ENCODE measurements at regions not wholly inside any gene's neighbourhood (a gene's known extent, or its start where the extent isn't known, plus 50 kb on each side); places are given as distances from the start of the nearest gene placed in this dataset.
"Not testable (repeated sequence)": the region's sequence is repeated elsewhere in the genome, so short reads cannot be mapped to it uniquely, and the experiment has no call there.

DNA sequence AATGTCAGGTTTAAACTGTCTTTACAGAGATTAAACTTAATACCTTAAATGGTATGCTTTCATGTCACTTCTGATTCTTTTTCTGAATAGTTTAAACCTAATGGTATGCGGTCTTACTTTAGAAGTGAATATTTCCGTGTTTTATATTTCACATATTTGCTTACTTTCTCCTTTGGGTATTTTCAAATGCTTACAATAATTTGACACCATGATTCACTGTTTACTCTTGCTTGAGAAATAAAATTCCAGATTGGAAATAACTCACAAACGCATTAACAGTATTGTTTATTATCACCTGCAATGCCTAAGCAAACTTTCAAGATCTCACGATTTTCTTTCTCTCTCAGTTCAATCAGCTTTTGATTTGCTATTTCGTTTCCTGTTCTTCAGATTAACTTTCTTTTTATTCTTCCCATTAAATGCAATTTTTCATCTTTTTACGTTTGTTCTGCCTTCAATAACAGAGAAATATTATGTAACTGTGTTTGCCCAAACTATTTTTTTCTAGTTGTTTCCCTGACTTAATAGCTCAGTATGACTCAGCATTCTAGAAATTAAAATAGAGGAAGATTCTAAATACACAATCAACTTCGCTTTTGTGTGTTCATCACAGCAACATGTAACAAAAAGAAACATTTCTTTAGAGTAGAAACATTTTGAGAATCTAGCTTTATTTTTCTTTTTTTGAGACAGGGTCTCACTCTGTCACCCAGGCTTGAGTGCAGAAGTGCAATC, 955.5 kb upstream of the PRKX start:
- DNase-seq: no peak

DNA sequence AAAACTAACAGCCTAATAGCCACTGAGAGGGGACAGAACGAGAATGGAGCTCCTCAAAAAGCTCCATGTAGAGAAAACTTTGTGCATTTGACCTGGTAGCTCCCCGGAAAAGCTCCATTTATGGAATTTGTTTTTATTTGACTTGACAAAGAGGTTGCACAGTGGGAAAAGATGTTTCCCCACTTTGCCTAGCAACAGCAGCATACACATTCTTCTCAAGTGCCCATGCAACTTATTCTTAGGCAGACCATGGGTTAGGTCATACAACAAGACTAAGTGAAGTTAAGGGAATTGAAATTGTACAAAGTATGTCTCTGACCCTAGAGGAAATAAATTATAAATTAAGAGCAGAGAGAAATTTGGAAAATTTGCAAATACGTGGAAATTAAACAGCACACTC, 949.6 kb upstream of the PRKX start:
- no peak for DNase-seq

GRCh38 chrX:4661771-4662170, 948.3 kb upstream of the PRKX start:
- DNase-seq: no peak

- DNase-seq: no peak
Measured at GRCh38 chrX:4656419-4656818, 943.0 kb upstream of the PRKX start.

GRCh38 chrX:4655743-4656142, 942.3 kb upstream of the PRKX start:
- no peak for DNase-seq

DNA sequence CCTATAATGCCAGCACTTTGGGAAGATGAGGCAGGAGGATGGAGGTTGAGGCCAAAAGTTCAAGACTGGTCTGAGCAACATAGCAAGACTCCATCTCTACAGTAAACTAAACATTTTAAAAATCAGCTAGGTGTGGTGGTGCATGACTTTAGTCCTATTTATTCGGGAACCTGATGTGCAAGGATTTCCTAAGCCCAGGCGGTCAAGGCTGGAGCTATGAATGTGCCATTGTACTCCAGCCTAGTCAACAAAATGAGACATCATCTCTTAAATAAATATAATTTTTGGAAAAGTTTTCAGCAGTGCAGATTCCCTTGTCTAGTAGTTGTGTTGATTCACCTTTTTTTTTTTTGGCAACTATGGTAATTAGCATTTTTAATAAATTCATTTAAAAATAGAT, 928.7 kb upstream of the PRKX start:
- no peak for DNase-seq

- no peak for DNase-seq
Measured at GRCh38 chrX:4638036-4638435, 924.6 kb upstream of the PRKX start.

DNA sequence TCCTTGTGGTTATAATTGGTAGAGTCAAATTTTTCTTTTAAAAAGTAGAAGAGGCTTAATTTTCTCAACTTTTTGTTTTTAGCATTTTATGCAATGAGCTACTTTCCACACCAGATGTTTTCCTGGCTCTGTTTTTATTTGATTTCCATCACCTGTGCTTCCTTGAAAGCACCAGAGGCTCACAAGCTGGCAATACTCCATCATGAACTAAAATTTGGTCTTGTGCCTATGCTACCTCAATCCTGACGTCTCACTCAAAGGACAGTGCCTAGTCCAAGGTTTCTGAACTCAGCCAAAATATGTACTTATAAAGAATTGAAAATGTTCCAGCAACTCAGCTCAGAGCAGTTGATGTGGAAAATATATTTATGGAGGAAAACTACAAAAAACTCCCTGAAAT, 914.0 kb upstream of the PRKX start:
- DNase-seq: no peak

DNA sequence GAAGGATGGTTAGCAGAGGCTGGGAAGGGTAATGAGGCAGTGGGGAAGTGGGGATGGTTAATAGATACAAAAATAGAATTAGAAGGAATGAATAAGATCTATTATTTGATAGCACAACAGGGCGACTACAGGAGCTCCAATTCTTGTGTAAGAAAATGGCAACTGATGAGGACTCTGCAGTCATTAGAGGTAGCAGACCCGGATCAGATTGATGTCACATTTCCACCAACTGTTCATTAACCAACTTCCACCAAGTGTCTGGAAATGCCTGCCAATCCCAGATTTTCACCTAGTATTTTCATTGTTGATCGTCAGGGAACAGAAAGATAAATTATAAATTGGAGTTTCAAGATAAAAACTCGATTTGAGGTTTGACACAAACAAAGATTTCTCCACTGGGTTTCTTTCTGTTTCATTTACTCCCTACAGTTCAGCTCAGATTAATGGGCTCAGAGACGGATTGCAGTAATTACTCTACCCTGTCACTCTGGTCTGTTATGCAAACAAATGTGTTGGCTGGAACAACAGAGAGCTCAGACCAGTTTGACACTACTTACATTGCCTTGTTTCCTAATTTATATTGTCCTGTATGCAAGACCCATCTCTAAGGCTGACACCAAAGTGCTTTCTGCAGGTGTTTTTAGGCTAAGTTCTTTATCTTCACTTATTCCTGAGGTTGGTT, 909.2 kb upstream of the PRKX start:
- DNase-seq: no peak

GRCh38 chrX:4613651-4614050, 900.2 kb upstream of the PRKX start:
- not testable (repeated sequence) for DNase-seq

GRCh38 chrX:4588893-4589292, 875.4 kb upstream of the PRKX start:
- no peak for DNase-seq

DNA sequence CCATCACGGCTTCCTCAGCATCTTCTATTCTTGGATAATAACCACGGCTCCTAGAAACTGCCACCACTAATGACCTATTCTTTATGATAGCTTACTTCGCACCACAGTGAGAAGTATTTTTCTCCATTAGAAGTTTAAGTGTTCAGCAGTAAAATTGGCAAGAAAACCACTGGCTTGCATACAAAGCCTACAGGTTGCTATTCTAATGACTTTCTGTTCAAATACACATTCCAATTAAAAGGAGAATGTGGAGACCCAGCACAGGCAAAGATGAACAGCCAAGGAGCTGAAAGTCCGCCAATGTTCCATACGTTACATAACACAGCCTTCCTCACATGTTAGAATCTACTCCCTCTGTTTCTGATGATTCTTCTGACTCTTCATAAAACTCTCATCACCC, 875.0 kb upstream of the PRKX start:
- no peak for DNase-seq

DNA sequence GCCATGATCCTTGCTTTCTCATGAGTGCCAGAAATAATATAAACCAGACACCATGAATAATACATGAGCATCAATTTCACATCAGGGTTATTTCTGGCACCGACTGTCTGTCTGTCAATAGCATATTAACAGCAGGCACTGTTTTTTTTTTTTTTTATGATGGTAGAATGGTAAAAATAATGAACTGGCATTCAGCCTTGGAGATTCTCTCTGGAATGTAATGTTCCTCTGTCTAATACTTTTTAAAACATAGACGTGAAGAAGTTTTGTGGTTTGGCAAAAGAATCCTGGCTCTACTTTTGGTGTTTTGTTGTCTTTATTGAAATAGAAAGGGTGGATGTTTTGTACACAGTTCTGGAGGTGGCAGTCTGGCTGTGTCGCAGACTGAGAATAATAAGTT, 874.6 kb upstream of the PRKX start:
- no peak for DNase-seq

- DNase-seq: no peak
Measured at GRCh38 chrX:4579999-4580398, 866.5 kb upstream of the PRKX start.

GRCh38 chrX:4579480-4579879, 866.0 kb upstream of the PRKX start:
- no peak for DNase-seq

- DNase-seq: no peak
Measured at GRCh38 chrX:4572691-4573090, 859.2 kb upstream of the PRKX start.

GRCh38 chrX:4570151-4570550, 856.7 kb upstream of the PRKX start:
- no peak for DNase-seq

DNA sequence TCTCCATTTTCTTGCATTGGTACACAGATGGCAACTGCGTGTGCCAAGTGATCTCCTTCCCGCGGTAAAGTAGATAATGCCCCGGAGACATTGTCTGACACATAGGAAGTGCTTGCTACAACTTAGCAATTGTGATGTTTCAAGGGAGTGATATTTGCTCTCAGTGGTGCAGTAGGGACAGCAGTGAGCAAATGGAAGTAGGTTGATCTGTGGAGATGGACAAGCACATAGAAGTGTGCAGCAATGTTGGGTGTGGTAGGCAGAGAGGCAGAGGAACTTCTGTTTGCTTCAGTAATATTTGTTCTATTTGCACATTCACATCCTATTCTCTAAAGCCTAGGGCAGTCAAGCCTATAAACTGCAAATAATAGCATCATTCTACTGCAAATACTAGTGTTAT, 846.7 kb upstream of the PRKX start:
- no peak for DNase-seq

- DNase-seq: no peak
Measured at GRCh38 chrX:4550018-4550417, 836.6 kb upstream of the PRKX start.

- DNase-seq: peak; percentile 23 to 32
Measured at GRCh38 chrX:4547213-4547836, 833.9 kb upstream of the PRKX start.

- not testable (repeated sequence) for DNase-seq
Measured at GRCh38 chrX:4546178-4546577, 832.7 kb upstream of the PRKX start.

DNA sequence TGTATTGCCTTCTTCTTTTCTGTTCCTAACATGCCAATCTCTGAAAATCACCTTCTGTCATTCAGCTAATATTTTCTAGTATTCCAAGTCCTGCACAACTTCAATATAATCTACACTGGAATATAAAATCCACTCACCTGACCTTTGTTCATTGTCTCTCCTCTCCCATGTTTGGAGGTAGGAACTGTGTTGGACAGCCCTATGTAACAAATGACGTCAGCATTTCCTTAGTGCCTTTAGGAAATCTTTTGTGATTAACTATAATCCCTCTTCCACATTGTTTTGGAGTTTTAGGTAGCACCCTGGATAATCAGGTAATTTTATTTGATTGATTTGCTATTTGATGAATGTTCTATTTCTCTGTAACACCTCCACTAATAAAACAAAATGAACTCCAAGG, 814.8 kb upstream of the PRKX start:
- no peak for DNase-seq

DNA sequence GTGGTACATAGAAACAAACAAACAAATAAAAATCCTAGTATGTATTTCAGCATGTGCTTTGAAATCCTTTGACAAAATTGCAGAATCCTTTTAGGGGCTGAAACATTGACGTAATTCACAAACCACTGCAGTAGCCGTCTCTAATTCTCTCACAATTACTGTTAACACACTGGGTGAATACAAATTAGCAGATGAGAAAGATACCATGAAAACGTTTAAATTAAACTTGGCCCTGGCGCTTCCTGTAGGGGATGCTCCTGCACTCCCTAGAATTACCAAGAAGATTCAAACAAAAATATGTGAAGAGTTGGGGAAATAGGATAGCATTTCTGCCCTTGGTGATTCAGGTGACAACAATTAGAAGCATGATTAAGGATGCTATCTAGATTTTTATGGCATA, 772.5 kb upstream of the PRKX start:
- no peak for DNase-seq

GRCh38 chrX:4484266-4484665, 770.8 kb upstream of the PRKX start:
- no peak for DNase-seq

Measured in CD4-positive, alpha-beta T cell treated with Interleukin-4 for 1 hour (primary cell).